GM21423 (cell line): ENCODE measurements at regions not wholly inside any gene's neighbourhood (a gene's known extent, or its start where the extent isn't known, plus 50 kb on each side); places are given as distances from the start of the nearest gene placed in this dataset.

Source experiments
- ATAC-seq: cut with Tn5 transposase; IDR thresholded peaks from one replicate; pipeline ENCODE4 v1.9.1; 2021; ENCODE audit warnings: mild to moderate bottlenecking, moderate library complexity; ENCODE audit not compliant: unreplicated experiment

DNA sequence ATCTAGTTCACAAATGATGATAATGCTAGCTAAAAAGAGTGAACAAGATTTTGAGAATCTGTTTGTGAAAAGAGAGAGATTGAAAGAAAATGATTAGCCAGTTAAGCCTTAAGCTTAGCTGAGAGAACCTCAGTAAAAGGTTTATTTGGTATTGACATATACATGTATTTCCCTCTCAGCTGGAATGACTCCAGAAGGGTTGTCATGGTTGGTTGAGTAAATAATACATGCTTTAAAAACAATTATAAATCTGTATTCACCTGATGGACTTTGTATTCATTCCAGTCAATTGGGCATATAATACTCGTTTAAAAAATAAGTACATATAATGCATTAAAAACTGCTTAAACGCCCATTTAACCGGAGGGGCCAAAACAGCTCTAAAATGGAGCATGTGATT lies 181.4 kb downstream of the GRB14 start:
- ATAC-seq, result no peak

DNA sequence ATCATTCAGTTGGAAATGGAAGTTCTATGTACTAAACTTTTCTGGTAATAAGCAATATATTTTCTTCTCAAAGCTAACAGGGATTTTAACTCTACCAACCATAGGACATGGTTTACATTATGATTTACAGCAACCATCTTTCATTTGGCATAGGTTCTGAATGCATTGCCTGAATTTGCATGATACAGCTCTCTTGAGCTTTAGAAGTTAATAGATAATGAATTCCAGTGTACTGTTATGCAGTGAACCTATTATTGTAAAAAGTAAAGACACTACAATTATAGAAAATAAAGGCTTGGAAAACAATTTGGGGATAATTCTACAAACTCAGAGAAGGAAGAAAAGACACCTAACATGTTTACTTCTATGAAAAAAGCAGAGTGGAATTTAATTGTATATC lies 182.0 kb downstream of the GRB14 start:
- no peak for ATAC-seq

- ATAC-seq, result no peak
These were observed 182.6 kb downstream of the GRB14 start for GRCh38 chr2:164438490-164439205.

DNA sequence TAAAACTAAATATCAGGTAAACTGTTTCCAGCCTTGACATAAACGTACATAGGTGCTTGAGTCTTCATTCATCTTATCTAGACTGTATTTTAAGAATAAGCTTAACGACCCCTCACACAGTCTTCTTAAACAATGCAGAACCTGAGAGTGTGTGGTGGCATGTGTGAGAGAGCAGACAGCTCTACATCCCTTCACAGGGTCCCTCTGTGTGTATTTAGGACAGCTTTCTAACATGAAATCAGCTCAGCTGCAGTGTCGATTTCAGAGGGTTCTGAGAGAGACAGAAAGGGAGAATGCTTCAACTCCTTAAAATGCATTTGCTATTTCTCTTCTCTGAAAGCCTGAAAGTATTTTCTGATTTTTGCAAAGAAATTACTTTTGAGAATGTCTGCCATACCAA lies 185.2 kb downstream of the GRB14 start:
- no peak for ATAC-seq

DNA sequence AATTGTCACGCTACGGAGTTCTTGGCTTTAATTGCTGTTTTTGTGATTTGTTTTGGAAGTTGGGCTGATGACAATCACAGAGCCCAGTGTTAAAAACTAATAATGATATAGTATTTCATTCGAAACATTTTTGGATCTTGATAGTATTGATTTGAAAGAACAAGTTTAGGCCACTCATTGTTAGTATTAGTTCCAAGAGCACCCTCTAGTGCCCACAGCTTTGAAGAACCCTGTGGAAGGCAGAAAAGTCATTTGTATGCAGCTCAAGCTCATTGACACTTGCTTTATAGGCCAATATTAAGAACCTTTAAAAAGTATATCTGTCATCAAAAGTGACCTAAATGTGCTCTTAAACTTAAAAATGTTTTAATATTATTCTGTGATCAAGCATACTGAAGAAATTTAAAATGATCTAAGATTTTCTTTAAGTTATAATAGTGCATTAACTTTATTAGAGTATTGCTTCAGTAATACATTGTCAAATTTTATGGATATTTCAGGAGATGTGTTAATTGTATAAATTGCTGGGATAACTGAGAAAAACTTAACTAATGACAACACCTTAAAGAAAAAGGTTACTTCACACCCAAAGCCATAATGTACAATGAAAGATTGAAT lies 191.0 kb downstream of the GRB14 start:
- ATAC-seq, result no peak

DNA sequence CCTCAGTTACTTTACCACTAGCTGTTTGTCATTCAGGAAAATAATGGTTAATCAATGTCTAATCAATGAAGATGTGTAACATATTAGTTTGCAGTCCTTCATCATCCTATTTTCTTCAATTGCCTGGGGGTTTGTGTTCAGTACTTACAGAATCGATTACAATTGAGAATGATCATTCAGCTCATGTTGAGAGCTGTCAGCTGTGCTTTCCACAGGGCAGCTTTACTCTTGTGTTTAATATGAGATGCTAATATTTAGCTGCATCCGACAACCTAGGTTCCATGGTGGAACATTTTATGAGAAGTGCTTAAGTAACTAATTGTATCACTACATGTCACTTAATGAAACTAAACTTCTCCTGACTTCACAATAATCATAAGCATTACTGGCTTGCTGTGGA lies 191.9 kb downstream of the GRB14 start:
- ATAC-seq, result no peak

DNA sequence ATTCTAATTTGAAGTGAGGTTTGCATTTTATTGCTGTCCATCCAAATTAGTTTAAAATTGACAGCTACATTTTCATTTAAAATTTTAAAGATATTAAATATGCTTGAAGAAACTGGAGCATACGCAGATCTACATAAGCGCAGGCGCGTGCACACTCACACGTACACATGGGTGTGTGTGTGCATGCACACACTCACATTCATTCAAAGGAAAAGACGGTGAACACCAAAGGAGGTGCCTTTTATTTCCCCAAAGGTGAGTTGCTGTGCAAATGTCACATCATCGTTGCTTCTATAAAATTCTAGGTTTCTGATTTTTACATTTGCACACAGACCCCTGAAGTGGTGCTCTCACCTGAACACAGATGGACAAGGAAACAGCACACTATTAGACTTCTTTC lies 194.2 kb downstream of the GRB14 start:
- ATAC-seq, result no peak

DNA sequence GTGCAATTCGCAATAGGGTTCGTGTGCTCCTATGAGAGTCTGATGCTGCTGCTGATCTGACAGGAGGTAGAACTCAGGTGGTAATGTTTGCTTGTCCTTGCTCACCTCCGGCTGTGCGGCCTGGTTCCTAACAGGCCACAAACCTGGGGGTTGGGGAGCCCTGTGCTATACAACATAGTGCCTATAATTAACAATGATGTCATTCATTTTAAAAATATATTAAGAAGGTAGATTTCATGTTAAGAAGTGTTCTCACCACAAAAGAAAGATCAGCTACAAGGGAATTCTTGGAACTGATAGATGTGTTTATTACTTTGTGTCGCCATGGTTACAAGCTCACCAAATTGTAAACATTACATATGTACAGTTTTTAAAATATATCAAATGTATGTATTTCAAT lies 200.5 kb downstream of the GRB14 start:
- ATAC-seq, result no peak

GRCh38 chr2:164412831-164413230 lies 208.5 kb downstream of the GRB14 start:
- ATAC-seq, result no peak

- ATAC-seq, result no peak
These were observed 231.9 kb downstream of the GRB14 start for GRCh38 chr2:164389411-164389810.

DNA sequence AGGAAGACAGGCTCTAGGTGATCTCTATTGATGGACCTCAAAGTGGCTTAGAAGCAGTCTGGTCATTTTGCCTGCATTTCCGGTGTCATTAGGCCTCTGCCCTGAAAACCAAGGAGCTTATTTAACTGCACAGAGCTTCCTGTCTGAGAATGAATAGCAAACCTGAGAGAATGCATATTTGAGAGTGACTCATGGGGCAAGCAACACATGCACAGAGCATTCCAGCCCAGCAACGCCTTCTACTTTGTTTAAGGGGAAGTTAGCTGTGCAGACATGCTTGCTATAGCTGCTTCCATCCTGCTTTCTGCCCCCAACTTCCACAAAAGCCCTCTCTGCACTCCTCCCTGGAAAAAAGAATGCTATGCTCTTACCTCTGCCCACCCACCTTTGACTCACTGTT lies 232.8 kb downstream of the GRB14 start:
- ATAC-seq, result peak; percentile 89

- no peak for ATAC-seq
These were observed 235.1 kb downstream of the GRB14 start for GRCh38 chr2:164386231-164386630.

- no peak for ATAC-seq
These were observed 236.8 kb downstream of the GRB14 start for GRCh38 chr2:164384434-164384833.

DNA sequence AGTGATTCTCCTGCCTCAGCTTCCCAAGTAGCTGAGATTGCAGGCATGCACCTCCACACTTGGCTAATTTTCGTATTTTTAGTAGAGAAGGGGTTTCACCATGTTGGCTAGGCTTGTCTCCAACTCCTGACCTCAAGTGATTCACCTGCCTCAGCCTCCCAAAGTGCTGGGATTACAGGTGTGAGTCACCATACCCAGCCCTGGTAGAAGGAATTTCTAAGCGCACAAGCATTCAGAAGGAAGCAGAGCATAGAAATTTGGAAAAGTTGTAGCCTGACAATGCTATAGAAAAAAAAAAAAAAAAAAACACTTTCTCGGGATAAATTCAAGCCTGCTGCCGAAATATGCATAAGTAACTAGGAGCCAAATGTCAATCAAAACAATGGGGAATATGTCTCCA lies 249.4 kb downstream of the GRB14 start:
- no peak for ATAC-seq

- no peak for ATAC-seq
These were observed 251.9 kb downstream of the GRB14 start for GRCh38 chr2:164369366-164369765.

DNA sequence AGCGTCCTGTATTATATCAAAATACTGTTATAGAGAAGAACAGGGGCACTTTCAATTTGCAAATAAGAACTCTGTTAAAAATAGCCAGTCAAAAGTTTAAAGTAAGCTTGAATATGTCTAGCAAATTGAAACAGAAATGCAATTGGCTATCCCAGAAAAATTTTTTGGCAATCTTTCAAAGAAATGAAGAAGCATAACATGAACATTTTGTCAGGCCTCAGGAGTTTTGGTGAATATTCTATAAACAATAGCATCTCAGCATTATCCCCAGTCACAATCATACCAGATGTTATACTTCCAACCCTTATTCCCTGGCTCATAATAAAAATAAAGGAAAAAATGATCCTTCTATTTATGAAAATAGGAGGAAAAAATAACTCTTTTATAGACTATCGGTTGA lies 252.4 kb downstream of the GRB14 start:
- ATAC-seq, result no peak

- ATAC-seq, result no peak
These were observed 257.6 kb downstream of the GRB14 start for GRCh38 chr2:164363646-164364045.

DNA sequence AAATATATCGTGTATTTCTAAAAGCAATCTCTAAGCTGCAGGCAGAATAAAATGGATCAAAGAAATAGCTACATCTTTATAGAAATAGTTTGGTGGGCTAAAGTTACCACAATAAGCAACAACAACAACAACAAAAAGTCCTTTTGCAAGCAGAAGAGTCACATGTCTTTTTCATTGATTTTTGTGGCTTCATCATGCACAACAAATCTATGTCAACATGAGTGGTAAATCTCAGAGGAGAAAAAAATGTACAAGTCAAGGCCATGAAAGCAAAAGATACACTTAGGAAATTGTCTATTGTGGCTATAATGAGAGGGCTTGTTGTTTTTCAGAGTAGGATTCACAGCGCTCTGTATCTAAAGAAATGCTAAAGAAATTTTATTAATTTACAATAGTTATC lies 269.7 kb downstream of the GRB14 start:
- ATAC-seq, result no peak

- ATAC-seq, result no peak
These were observed 285.3 kb downstream of the GRB14 start for GRCh38 chr2:164335947-164336346.

DNA sequence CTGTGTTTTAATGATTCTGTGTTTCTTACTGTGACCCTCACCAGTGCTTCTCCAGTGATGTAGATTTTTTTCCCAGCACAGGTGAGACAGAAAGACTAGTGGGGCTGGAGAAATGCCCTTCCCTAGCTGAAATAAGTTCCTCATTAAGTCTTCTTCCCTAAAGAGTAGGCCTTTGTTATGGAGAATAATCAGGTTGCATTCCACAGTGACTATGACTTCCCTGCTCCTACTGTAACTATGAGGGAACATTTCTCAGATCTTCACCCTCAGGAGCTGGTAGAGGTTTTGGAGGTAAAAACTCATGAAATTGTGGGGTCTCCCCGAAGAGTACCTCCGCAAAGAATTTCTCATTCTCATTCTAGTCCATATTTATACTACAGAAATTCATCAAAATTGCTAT lies 286.2 kb downstream of the GRB14 start:
- no peak for ATAC-seq

- ATAC-seq, result no peak
These were observed 293.0 kb downstream of the GRB14 start for GRCh38 chr2:164328310-164328709.

DNA sequence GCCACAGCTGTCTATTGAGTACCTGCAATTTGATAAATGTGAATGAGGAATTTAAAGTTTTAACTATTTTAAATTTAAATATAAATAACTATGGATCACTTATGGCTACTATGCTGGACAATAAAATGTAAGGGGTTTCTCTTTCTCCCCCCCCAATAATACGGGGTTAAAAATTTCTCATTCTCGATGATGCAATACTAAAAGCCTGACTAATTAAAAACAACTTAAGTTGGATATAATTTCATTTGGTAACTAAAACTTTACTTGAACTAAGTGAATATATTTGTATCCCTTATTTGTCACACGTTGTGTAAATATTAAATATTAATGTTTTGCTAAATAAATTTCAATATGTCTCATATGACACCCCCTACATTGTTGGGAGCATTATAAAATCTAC lies 297.3 kb downstream of the GRB14 start:
- no peak for ATAC-seq

GRCh38 chr2:164314148-164314547 lies 307.1 kb downstream of the GRB14 start:
- ATAC-seq, result no peak
